HepG2 (cell line): ENCODE measurements at regions not wholly inside any gene's neighbourhood (a gene's known extent, or its start where the extent isn't known, plus 50 kb on each side); places are given as distances from the start of the nearest gene placed in this dataset.
A peak's percentile ranks its signal among the peaks of the same experiment; 100 is the strongest.

Experiments
- BCL6 ChIP-seq: IDR thresholded peaks from 2 replicates; pipeline ENCODE4 v1.6.1; 2016; ENCODE audit warnings: missing genetic modification reagents, missing compliant biosample characterization
- HINFP ChIP-seq: sonication (generic); formaldehyde crosslinking; IDR thresholded peaks from 2 replicates; pipeline ENCODE4 v1.4.0; 2020; ENCODE audit warnings: low read depth, mild to moderate bottlenecking, missing genetic modification reagents
- NCOA2 ChIP-seq: sonication (generic); formaldehyde crosslinking; IDR thresholded peaks from 2 replicates; pipeline ENCODE4 v1.8.0; 2022; ENCODE audit warnings: inconsistent platforms
- NPAS2 ChIP-seq: sonication (generic); formaldehyde crosslinking; IDR thresholded peaks from 2 replicates; pipeline ENCODE4 v1.8.0; 2022; ENCODE audit warnings: mild to moderate bottlenecking, missing genetic modification reagents, borderline replicate concordance
- NR2F2 ChIP-seq: IDR thresholded peaks from 2 replicates; pipeline ENCODE4 v1.6.1; 2012; ENCODE audit warnings: low read depth, inconsistent platforms, borderline replicate concordance
- PPARG ChIP-seq: conservative IDR thresholded peaks from 2 replicates; pipeline ENCODE4 v1.6.1; 2016; ENCODE audit warnings: missing biosample characterization, missing genetic modification reagents
- SCMH1 ChIP-seq: sonication (generic); formaldehyde crosslinking; IDR thresholded peaks from 2 replicates; pipeline ENCODE4 v1.9.0; 2021; ENCODE audit warnings: missing genetic modification reagents, mild to moderate bottlenecking, borderline replicate concordance
- SP140L ChIP-seq: sonication (generic); formaldehyde crosslinking; IDR thresholded peaks from 2 replicates; pipeline ENCODE4 v1.4.0; 2020; ENCODE audit warnings: missing genetic modification reagents, borderline replicate concordance
- SRSF4 ChIP-seq: fragments of 200-400 bp; formaldehyde crosslinking; IDR thresholded peaks from one replicate; pipeline ENCODE4 v1.6.1; 2018; ENCODE audit warnings: mild to moderate bottlenecking, low read depth, low read length, moderate library complexity; ENCODE audit not compliant: poor library complexity, severe bottlenecking
- SRSF9 ChIP-seq: fragments of 200-400 bp; formaldehyde crosslinking; IDR thresholded peaks from 2 replicates; pipeline ENCODE4 v1.6.1; 2018; ENCODE audit warnings: borderline replicate concordance, mild to moderate bottlenecking, low read depth, low read length; ENCODE audit not compliant: insufficient read depth, poor library complexity, severe bottlenecking
- ZBTB20 ChIP-seq: sonication (generic); formaldehyde crosslinking; IDR thresholded peaks from 2 replicates; pipeline ENCODE4 v1.8.1; 2023; ENCODE audit warnings: missing genetic modification reagents, low read depth, mild to moderate bottlenecking, borderline replicate concordance
- ZMAT3 ChIP-seq: sonication (generic); formaldehyde crosslinking; conservative IDR thresholded peaks from 2 replicates; pipeline ENCODE4 v1.7.0; 2021; ENCODE audit warnings: missing genetic modification reagents
- ZNF333 ChIP-seq: sonication (generic); formaldehyde crosslinking; IDR thresholded peaks from 2 replicates; pipeline ENCODE4 v1.4.0; 2020; ENCODE audit warnings: mild to moderate bottlenecking, missing genetic modification reagents, borderline replicate concordance
- ZNF362 ChIP-seq: sonication (generic); formaldehyde crosslinking; IDR thresholded peaks from 2 replicates; pipeline ENCODE4 v1.4.0; 2020; ENCODE audit warnings: missing genetic modification reagents, mild to moderate bottlenecking, borderline replicate concordance
- TF ChIP-seq, protein P1 (sequence below): sonication (generic); formaldehyde crosslinking; IDR thresholded peaks from 2 replicates; pipeline ENCODE4 v1.9.0; 2021; ENCODE audit warnings: missing genetic modification reagents, borderline replicate concordance
- TF ChIP-seq, protein P2 (sequence below): sonication (generic); formaldehyde crosslinking; IDR thresholded peaks from 2 replicates; pipeline ENCODE4 v1.4.0; 2020; ENCODE audit warnings: mild to moderate bottlenecking, missing genetic modification reagents, borderline replicate concordance

DNA sequence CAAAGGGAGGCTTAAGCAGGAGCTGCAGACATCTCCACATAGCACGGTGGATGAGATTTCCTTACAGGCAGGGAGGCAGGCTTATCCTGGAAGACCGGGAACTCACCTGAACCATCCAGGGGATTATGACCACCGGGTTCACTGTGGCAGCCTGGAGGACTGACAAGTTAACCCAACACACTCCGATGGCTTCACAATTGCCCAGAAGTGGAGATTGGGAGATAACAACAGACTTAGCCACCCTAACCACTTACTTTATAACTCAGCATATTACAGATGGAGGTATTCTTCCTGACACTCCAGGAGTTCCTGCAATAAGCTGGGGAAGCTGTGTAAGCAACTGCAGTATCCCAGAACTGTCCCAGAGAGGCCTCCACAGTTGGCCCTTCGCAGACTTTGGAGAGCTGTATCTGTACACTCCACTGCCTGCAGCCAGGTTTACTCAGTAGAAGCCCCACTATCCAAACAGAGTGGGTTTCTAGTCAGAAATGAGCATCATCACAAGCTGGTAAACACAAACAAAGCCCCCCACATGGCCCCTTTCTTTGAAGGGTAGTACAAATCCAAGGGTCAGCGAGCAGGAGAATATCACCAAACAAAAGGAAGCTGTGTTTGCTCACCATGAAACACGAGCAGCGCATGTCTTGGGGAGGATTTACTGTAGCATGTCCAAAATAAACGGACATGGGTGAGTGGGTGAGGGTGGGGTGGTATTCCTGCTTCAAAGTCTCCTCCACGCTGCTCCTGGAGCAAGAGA lies 462.2 kb downstream of the RASEF start (continued):
- TF ChIP-seq ZNF362 (CRISPR knock-in tag), result no peak
- no peak for TF ChIP-seq ZNF333 (CRISPR knock-in tag)
- TF ChIP-seq HINFP (CRISPR knock-in tag), result no peak
- peak; percentile 67 for TF ChIP-seq BCL6 (CRISPR knock-in tag)
- TF ChIP-seq, protein P1, sequence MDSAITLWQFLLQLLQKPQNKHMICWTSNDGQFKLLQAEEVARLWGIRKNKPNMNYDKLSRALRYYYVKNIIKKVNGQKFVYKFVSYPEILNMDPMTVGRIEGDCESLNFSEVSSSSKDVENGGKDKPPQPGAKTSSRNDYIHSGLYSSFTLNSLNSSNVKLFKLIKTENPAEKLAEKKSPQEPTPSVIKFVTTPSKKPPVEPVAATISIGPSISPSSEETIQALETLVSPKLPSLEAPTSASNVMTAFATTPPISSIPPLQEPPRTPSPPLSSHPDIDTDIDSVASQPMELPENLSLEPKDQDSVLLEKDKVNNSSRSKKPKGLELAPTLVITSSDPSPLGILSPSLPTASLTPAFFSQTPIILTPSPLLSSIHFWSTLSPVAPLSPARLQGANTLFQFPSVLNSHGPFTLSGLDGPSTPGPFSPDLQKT (CRISPR knock-in tag), result no peak
- no peak for TF ChIP-seq SCMH1 (CRISPR knock-in tag)
- peak; percentile 29; the same call in 1 of the 2 replicates for TF ChIP-seq PPARG (CRISPR knock-in tag)
- TF ChIP-seq ZMAT3, result no peak
- peak; percentile 34; the same call in 1 of the 2 replicates for TF ChIP-seq ZBTB20 (CRISPR knock-in tag)
- TF ChIP-seq, protein P2, sequence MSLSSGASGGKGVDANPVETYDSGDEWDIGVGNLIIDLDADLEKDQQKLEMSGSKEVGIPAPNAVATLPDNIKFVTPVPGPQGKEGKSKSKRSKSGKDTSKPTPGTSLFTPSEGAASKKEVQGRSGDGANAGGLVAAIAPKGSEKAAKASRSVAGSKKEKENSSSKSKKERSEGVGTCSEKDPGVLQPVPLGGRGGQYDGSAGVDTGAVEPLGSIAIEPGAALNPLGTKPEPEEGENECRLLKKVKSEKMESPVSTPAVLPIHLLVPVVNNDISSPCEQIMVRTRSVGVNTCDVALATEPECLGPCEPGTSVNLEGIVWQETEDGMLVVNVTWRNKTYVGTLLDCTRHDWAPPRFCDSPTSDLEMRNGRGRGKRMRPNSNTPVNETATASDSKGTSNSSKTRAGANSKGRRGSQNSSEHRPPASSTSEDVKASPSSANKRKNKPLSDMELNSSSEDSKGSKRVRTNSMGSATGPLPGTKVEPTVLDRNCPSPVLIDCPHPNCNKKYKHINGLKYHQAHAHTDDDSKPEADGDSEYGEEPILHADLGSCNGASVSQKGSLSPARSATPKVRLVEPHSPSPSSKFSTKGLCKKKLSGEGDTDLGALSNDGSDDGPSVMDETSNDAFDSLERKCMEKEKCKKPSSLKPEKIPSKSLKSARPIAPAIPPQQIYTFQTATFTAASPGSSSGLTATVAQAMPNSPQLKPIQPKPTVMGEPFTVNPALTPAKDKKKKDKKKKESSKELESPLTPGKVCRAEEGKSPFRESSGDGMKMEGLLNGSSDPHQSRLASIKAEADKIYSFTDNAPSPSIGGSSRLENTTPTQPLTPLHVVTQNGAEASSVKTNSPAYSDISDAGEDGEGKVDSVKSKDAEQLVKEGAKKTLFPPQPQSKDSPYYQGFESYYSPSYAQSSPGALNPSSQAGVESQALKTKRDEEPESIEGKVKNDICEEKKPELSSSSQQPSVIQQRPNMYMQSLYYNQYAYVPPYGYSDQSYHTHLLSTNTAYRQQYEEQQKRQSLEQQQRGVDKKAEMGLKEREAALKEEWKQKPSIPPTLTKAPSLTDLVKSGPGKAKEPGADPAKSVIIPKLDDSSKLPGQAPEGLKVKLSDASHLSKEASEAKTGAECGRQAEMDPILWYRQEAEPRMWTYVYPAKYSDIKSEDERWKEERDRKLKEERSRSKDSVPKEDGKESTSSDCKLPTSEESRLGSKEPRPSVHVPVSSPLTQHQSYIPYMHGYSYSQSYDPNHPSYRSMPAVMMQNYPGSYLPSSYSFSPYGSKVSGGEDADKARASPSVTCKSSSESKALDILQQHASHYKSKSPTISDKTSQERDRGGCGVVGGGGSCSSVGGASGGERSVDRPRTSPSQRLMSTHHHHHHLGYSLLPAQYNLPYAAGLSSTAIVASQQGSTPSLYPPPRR (CRISPR knock-in tag), result peak; percentile 57; the same call in 1 of the 2 replicates
- TF ChIP-seq NR2F2, result peak; percentile 55; the same call in 1 of the 2 replicates
- peak; percentile 69 for TF ChIP-seq NCOA2
- no peak for TF ChIP-seq SP140L (CRISPR knock-in tag)
- no peak for TF ChIP-seq SRSF9
- no peak for TF ChIP-seq SRSF4
- TF ChIP-seq NPAS2 (CRISPR knock-in tag), result no peak
